C4-2B (cell line): ENCODE measurements at regions not wholly inside any gene's neighbourhood (a gene's known extent, or its start where the extent isn't known, plus 50 kb on each side); places are given as distances from the start of the nearest gene placed in this dataset.

ENCODE experiments used
- H3K27ac ChIP-seq: fragments of 450-650 bp; 2 replicates; pipeline ENCODE4 v1.5.1; 2017
- CTCF ChIP-seq: fragments of 450-650 bp; conservative IDR thresholded peaks from 2 replicates; pipeline ENCODE4 v1.5.1; 2017; ENCODE audit warnings: mild to moderate bottlenecking
- ZFX ChIP-seq: fragments of 450-650 bp; IDR thresholded peaks from 2 replicates; pipeline ENCODE4 v1.6.1; 2017

DNA sequence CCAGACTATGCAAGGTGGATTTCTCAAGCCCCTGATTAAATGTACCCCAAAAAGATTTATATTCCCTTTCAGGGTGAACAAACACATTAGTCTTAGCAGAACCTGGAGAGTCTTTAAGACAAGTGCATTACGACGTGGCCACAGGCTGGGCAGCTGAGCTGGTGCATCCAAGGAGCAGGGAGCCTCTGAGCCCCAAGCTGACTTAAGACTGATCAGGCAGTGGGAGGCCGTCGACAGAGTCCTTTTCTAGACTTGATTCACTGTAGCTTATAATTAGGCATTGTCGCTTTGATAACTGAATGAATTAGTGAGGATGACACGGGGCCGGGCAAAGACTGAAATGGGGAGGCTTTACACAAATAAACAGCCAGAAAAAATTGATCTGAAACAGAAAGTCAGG, 353.2 kb downstream of the GPAM start:
- TF ChIP-seq ZFX (no peak), CTCF (no peak)
- no peak overlapping the region for H3K27ac ChIP-seq

- TF ChIP-seq CTCF (no peak), ZFX (no peak)
- no peak overlapping the region for H3K27ac ChIP-seq
Measured at GRCh38 chr10:111831058-111831457, 352.5 kb downstream of the GPAM start.

- H3K27ac ChIP-seq, result no peak overlapping the region
- no peak for TF ChIP-seq CTCF
- TF ChIP-seq ZFX, result no peak
Measured at GRCh38 chr10:111833251-111833650, 350.3 kb downstream of the GPAM start.

- TF ChIP-seq CTCF (no peak), ZFX (no peak)
- no peak overlapping the region for H3K27ac ChIP-seq
Measured at GRCh38 chr10:111835574-111835973, 348.0 kb downstream of the GPAM start.

DNA sequence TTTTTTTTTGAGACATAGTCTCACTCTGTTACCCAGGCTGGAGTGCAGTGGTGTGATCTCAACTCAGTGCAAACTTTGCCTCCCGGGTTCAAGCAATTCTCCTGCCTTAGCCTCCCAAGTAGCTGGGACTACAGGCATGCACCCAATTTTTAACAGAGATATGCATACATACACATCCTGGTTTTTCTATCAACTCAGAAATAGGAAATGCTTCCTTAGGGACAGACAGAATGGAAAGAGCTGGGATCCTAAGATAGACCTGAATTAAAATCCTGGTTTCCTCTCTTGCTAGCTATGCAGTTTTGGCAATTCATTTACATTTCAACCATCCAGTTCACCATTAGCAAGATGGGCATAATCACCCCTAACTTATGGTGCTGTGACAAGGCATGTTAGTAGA, 347.5 kb downstream of the GPAM start:
- no peak overlapping the region for H3K27ac ChIP-seq

GRCh38 chr10:111836571-111836970, 347.0 kb downstream of the GPAM start:
- TF ChIP-seq CTCF, result no peak
- H3K27ac ChIP-seq, result no peak overlapping the region

More for the DNA sequence above, 347.5 kb downstream of the GPAM start:
- TF ChIP-seq ZFX, result no peak
- no peak for TF ChIP-seq CTCF

DNA sequence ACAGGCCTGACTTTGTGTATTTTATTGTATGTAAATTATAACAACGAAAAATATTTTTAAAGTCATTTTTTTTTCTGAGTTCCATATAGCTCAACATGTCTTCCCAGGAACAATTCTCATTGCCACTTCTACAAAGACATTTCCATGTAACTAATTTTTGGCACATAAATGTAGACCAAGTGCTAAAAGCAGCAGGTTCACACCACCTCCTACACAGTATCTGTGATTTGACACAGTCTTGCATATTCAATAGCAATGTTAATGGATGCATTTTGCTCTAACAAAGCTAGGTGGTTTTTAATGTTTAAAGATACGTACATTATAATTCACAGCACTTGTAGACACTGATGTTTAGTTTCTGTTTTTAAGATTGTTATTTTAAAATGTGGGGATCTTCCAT, 346.5 kb downstream of the GPAM start:
- TF ChIP-seq CTCF (no peak), ZFX (no peak)
- H3K27ac ChIP-seq, result no peak overlapping the region
